Mammary epithelial cell (primary cell): ENCODE measurements at regions not wholly inside any gene's neighbourhood (a gene's known extent, or its start where the extent isn't known, plus 50 kb on each side); places are given as distances from the start of the nearest gene placed in this dataset.

Experiments used
- CTCF ChIP-seq, 2 donors: IDR thresholded peaks in 1 of 2; conservative IDR thresholded peaks in 1 of 2; 2 replicates each; pipeline ENCODE4 v1.5.1; 2011 to 2012; ENCODE audit warnings: inconsistent platforms in 2 of 2, low read length in 2 of 2, mild to moderate bottlenecking in 2 of 2, control low read depth in 1 of 2, low read depth in 1 of 2; ENCODE audit not compliant: insufficient read depth in 1 of 2; ENCODE audit errors: extremely low read depth in 1 of 2
- EZH2 ChIP-seq: IDR thresholded peaks from 2 replicates; pipeline ENCODE4 v1.6.1; 2012; ENCODE audit warnings: low read length, inconsistent platforms, borderline replicate concordance

- TF ChIP-seq CTCF (conservative IDR thresholded peaks at IDR 0.05 in 1 of 2, IDR thresholded peaks at IDR 0.05 in 1 of 2; ENCODE audit: extremely low read depth in 1 of 2, insufficient read depth in 1 of 2, low read depth in 1 of 2, low read length in 2 of 2), result no peak
- no peak for TF ChIP-seq EZH2
These were observed 212.1 kb upstream of the BTG1 start for GRCh38 chr12:92357584-92358261.
